Osteoblast (primary cell): ENCODE measurements at regions not wholly inside any gene's neighbourhood (a gene's known extent, or its start where the extent isn't known, plus 50 kb on each side); places are given as distances from the start of the nearest gene placed in this dataset.
"Not testable (repeated sequence)": the region's sequence is repeated elsewhere in the genome, so short reads cannot be mapped to it uniquely, and the experiment has no call there.

Source experiments
- DNase-seq: peaks from one replicate; pipeline ENCODE4 v3.0.0; 2011; ENCODE audit warnings: low spot score, mixed read lengths; ENCODE audit not compliant: insufficient read length; ENCODE audit errors: missing footprints
- H2AFZ ChIP-seq: 2 replicates; pipeline ENCODE4 v1.6.0; 2011; ENCODE audit warnings: mild to moderate bottlenecking, low read length
- H3K27ac ChIP-seq: 2 replicates; pipeline ENCODE4 v1.5.1; 2011; ENCODE audit warnings: mild to moderate bottlenecking, low read depth, low read length, moderate library complexity
- H3K27me3 ChIP-seq: 2 replicates; pipeline ENCODE4 v1.6.0; 2012; ENCODE audit warnings: mild to moderate bottlenecking, control low read depth, inconsistent platforms, low read length, moderate library complexity; ENCODE audit not compliant: insufficient read depth
- H3K36me3 ChIP-seq: 2 replicates; pipeline ENCODE4 v1.5.1; 2011; ENCODE audit warnings: mild to moderate bottlenecking, low read length, control low read depth, moderate library complexity; ENCODE audit not compliant: insufficient read depth
- H3K4me1 ChIP-seq: 2 replicates; pipeline ENCODE4 v1.5.1; 2011; ENCODE audit warnings: mild to moderate bottlenecking, low read length, control low read depth, moderate library complexity; ENCODE audit not compliant: insufficient read depth
- H3K4me2 ChIP-seq: 2 replicates; pipeline ENCODE4 v1.6.0; 2011; ENCODE audit warnings: mild to moderate bottlenecking, low read length; ENCODE audit not compliant: insufficient read depth
- H3K4me3 ChIP-seq: fragments of 200-600 bp; sonication (generic); 3 replicates; pipeline ENCODE4 v1.5.1; 2012; ENCODE audit warnings: mild to moderate bottlenecking, low read length, inconsistent platforms; ENCODE audit not compliant: insufficient read depth
- H3K79me2 ChIP-seq: 2 replicates; pipeline ENCODE4 v1.6.0; 2012; ENCODE audit warnings: mild to moderate bottlenecking, low read length, control low read depth, inconsistent platforms; ENCODE audit not compliant: insufficient read depth
- H3K9me3 ChIP-seq: 2 replicates; pipeline ENCODE4 v1.5.1; 2011; ENCODE audit warnings: low read depth, low read length, control low read depth
- H4K20me1 ChIP-seq: 2 replicates; pipeline ENCODE4 v1.6.0; 2012; ENCODE audit warnings: mild to moderate bottlenecking, low read length, control low read depth; ENCODE audit not compliant: insufficient read depth
- TF ChIP-seq, protein P1 (sequence below): IDR thresholded peaks from 2 replicates; pipeline ENCODE4 v1.5.1; 2011; ENCODE audit warnings: mild to moderate bottlenecking, low read depth, low read length, moderate library complexity; ENCODE audit errors: extremely low read depth

DNA sequence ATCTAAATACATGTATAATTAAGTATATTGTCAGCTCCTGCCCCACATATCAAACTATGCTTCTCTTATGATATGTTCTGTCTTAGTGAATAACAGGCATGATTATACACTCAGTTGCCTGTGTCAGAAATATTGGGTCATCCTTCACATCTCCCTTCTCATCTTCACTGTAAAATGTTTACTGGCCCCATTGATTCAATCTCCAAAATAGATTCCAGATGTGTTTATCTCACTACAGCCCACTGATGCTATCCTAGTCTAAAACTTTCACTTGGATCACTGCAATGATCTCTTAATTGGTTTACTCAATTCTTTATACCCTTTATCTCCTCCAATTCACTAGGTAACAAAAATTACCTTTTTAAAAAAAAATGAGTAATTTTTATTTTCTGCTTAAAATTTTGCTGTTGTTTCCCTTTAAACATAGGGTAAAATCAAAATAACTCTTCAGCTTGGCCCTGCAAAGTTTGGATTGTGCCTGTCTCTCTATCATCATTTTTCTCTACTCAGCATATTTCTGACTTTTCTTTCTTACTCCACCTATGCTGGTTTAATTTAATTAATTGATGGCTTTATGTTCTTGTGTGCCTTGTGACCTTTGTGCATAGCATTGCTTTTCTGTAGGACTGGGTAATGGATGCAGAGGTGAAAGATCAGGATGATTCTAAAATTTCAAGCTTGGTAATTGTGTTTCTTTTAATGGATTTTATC, 233.9 kb upstream of the FOXP2 start:
- Histone ChIP-seq H3K27me3 (no peaks in the 10 kb centered on the region), H3K4me1 (no peaks in the 10 kb centered on the region)

DNA sequence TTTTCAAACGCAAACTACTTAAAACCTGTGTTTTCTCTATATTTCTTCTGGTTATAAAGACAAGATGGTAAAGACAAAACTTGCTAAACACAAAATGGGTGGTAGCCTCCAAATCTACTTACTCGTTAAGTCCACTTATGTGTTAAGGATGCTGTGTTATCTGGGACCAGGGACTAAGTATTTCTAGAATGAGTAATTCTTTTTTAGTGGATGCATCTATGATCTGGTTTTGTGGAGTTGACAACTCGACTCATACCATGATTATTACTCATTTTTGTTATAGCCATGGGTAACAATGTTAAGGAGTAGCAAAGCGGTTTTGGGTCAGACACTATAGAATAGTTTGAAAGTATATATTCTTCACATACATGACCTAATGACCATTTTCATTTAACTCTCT, 239.5 kb upstream of the FOXP2 start:
- no peaks in the 10 kb centered on the region for H3K36me3 ChIP-seq
- no peaks in the 10 kb centered on the region for H3K27me3 ChIP-seq
- no peaks in the 10 kb centered on the region for H4K20me1 ChIP-seq
- no peak overlapping the region for H3K4me2 ChIP-seq
- H3K79me2 ChIP-seq = no peaks in the 10 kb centered on the region
- no peak overlapping the region for H3K4me3 ChIP-seq
- H3K27ac ChIP-seq = no peak overlapping the region
- TF ChIP-seq, protein P1, sequence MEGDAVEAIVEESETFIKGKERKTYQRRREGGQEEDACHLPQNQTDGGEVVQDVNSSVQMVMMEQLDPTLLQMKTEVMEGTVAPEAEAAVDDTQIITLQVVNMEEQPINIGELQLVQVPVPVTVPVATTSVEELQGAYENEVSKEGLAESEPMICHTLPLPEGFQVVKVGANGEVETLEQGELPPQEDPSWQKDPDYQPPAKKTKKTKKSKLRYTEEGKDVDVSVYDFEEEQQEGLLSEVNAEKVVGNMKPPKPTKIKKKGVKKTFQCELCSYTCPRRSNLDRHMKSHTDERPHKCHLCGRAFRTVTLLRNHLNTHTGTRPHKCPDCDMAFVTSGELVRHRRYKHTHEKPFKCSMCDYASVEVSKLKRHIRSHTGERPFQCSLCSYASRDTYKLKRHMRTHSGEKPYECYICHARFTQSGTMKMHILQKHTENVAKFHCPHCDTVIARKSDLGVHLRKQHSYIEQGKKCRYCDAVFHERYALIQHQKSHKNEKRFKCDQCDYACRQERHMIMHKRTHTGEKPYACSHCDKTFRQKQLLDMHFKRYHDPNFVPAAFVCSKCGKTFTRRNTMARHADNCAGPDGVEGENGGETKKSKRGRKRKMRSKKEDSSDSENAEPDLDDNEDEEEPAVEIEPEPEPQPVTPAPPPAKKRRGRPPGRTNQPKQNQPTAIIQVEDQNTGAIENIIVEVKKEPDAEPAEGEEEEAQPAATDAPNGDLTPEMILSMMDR = no peak
- H3K4me1 ChIP-seq = no peaks in the 10 kb centered on the region
- no peaks in the 10 kb centered on the region for H3K9me3 ChIP-seq
- DNase-seq = no peak
- no peak overlapping the region for H2AFZ ChIP-seq

More for the DNA sequence above, 233.9 kb upstream of the FOXP2 start:
- TF ChIP-seq, protein P1 = no peak
- Histone ChIP-seq H4K20me1 (no peaks in the 10 kb centered on the region), H3K4me3 (no peak overlapping the region), H3K4me2 (no peak overlapping the region), H3K9me3 (no peaks in the 10 kb centered on the region), H3K36me3 (no peaks in the 10 kb centered on the region), H3K79me2 (no peaks in the 10 kb centered on the region), H3K27ac (no peak overlapping the region), H2AFZ (no peak overlapping the region)
- no peak for DNase-seq

DNA sequence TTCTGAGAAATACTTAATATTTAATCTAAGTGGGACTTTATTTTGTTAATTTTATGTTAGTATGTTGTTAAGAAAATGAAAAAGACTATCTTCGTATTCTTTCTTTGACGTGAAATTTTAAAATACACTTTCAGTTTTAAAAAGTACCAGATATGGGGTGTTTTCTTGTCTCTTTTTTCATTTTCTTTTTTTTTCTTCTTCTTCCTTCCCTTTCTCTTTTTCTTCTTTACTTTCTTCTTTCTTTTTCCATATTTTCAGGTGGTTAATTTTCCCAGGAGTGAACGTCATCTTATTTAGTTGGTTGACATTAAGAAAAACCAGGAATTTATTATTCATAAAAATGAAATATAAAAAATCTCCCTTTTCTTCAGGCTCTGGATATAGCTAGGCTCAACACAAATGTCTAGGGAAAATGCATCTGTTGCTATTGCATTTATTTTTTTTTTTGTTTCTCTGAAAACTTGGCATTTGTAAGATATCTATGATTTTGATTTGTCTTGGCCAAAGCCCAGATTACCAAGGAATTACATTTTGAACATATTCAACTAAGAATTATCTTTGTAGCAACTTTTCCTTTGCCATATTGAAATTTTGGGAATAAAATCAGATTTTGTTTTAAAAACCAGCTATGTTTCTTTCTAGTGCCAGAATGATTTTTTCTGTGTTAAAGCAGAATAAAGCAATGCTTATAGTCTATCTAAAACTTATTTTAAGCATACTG, 241.3 kb upstream of the FOXP2 start:
- Histone ChIP-seq H4K20me1 (no peaks in the 10 kb centered on the region), H3K27ac (no peak overlapping the region), H3K9me3 (no peaks in the 10 kb centered on the region), H3K4me1 (no peaks in the 10 kb centered on the region), H3K4me3 (no peak overlapping the region), H3K79me2 (no peaks in the 10 kb centered on the region), H3K4me2 (no peak overlapping the region), H3K27me3 (no peaks in the 10 kb centered on the region), H2AFZ (no peak overlapping the region), H3K36me3 (no peaks in the 10 kb centered on the region)
- TF ChIP-seq, protein P1 = no peak
- DNase-seq = no peak

DNA sequence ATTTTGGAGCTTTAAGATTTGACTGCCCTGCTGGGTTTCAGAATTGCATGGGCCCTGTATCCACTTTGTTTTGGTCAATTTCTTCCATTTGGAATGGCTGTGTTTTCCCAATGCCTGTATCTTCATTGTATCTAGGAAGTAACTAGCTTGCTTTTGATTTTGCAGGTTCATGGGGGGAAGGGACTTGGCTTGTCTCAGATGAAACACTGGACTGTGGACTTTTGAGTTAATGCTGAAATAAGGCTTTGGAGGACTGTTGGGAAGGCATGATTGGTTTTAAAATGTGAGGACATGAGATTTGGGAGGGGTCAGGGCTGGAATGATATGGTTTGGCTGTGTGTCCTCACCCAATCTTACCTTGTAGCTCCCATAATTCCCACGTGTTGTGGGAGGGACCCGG, 245.2 kb upstream of the FOXP2 start:
- not testable (repeated sequence) for H3K9me3 ChIP-seq, H3K4me2 ChIP-seq, H2AFZ ChIP-seq, H3K36me3 ChIP-seq, H3K4me1 ChIP-seq, DNase-seq, H3K27me3 ChIP-seq, H3K4me3 ChIP-seq, H3K79me2 ChIP-seq, H4K20me1 ChIP-seq, H3K27ac ChIP-seq
